ENCODE measurements at regions not wholly inside any gene's neighbourhood (a gene's known extent, or its start where the extent isn't known, plus 50 kb on each side); places are given as distances from the start of the nearest gene placed in this dataset.

DNA sequence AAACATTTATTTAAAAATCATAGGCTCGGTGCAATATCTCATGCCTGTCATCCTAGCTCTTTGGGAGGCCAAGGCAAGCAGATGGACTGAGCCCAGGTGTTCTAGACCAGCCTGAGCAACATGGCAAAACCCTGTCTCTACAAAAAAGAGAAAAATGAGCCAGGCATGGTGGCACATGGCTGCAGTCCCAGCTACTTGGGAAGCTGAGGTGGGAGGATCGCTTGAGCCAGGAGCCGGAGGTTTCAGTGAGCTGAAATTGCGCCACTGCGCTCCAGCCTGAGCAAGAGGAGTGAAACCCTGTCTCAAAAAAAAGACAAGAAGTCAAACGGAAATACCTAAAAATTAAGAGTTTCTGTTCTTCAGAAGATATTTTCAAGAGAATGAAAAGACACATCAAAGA is 122.3 kb downstream of the RSL24D1 start:
- no peak overlapping the region for H3K4me3 ChIP-seq (replicated peaks in 1 of 2; ENCODE audit: low read depth in 1 of 2, low read length in 2 of 2)
- no peaks in the 10 kb centered on the region for H3K9me2 ChIP-seq (ENCODE audit: insufficient read depth)
- H3K27me3 ChIP-seq (ENCODE audit: insufficient read depth, low read length) = no peaks in the 10 kb centered on the region
- no peak overlapping the region for H3K4me2 ChIP-seq (ENCODE audit: low read length)
- RAD21 ChIA-PET (ENCODE audit: low non-redundant PET in 1 of 2, low total read pairs in 2 of 2, uncharacterized antibody in 2 of 2, unreplicated experiment in 2 of 2) = no interaction called here
- H3K9me3 ChIP-seq (ENCODE audit: control insufficient read depth in 1 of 2, insufficient read depth in 1 of 2, low read depth in 1 of 2, low read length in 2 of 2) = no peaks in the 10 kb centered on the region
- H2AFZ ChIP-seq (ENCODE audit: low read depth, low read length, poor library complexity, severe bottlenecking) = no peak overlapping the region
- H3K79me2 ChIP-seq (ENCODE audit: insufficient read depth, low read length) = no peaks in the 10 kb centered on the region
- intact Hi-C loops (cut with micrococcal nuclease) = no loop called here
- POLR2A ChIA-PET = no interaction called here
- H3K4me1 ChIP-seq (ENCODE audit: control insufficient read depth in 1 of 2, insufficient read depth in 2 of 2, low read length in 2 of 2) = no peaks in the 10 kb centered on the region
- no peak overlapping the region for H3K9ac ChIP-seq (ENCODE audit: low read length)
- CTCF ChIA-PET = no interaction called here
- BruUV-seq (replicated peaks) = no TSS peak
- ATAC-seq (no peak), DNase-seq (ENCODE audit: low read depth, low spot score) (no peak)
- H4K20me1 ChIP-seq (ENCODE audit: insufficient read depth) = no peaks in the 10 kb centered on the region
- TF ChIP-seq EGR1 (IDR thresholded peaks at IDR 0.05; ENCODE audit: low read depth) (no peak), POLR2A (IDR thresholded peaks at IDR 0.05; ENCODE audit: borderline replicate concordance, extremely low read depth, insufficient read depth, insufficient read length) (no peak), YY1 (IDR thresholded peaks at IDR 0.05; ENCODE audit: extremely low read depth, insufficient replicate concordance, low read depth, low read length) (no peak), ELF1 (IDR thresholded peaks at IDR 0.05; ENCODE audit: borderline replicate concordance, low read depth) (no peak), CEBPB (IDR thresholded peaks at IDR 0.05; ENCODE audit: low read depth) (no peak), FOSL1 (IDR thresholded peaks at IDR 0.05; ENCODE audit: low read depth) (no peak), SRF (IDR thresholded peaks at IDR 0.05; ENCODE audit: low read depth) (no peak), ZNF274 (IDR thresholded peaks at IDR 0.05; ENCODE audit: low read depth, low read length) (no peak), JUND (IDR thresholded peaks at IDR 0.05) (no peak), ZFX (IDR thresholded peaks at IDR 0.05) (no peak), SIN3A (IDR thresholded peaks at IDR 0.05; ENCODE audit: low read depth) (no peak), POLR2AphosphoS5 (IDR thresholded peaks at IDR 0.05; ENCODE audit: low read depth, low read length) (no peak), RAD21 (IDR thresholded peaks at IDR 0.05; ENCODE audit: low read depth) (no peak), SP1 (IDR thresholded peaks at IDR 0.05; ENCODE audit: low read depth) (no peak), TCF7L2 (IDR thresholded peaks at IDR 0.05; ENCODE audit: borderline replicate concordance, extremely low read depth, insufficient read depth, insufficient read length) (no peak)
- TF ChIP-seq, protein P1, sequence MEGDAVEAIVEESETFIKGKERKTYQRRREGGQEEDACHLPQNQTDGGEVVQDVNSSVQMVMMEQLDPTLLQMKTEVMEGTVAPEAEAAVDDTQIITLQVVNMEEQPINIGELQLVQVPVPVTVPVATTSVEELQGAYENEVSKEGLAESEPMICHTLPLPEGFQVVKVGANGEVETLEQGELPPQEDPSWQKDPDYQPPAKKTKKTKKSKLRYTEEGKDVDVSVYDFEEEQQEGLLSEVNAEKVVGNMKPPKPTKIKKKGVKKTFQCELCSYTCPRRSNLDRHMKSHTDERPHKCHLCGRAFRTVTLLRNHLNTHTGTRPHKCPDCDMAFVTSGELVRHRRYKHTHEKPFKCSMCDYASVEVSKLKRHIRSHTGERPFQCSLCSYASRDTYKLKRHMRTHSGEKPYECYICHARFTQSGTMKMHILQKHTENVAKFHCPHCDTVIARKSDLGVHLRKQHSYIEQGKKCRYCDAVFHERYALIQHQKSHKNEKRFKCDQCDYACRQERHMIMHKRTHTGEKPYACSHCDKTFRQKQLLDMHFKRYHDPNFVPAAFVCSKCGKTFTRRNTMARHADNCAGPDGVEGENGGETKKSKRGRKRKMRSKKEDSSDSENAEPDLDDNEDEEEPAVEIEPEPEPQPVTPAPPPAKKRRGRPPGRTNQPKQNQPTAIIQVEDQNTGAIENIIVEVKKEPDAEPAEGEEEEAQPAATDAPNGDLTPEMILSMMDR (IDR thresholded peaks at IDR 0.05 in 2 of 3, conservative IDR thresholded peaks at IDR 0.05 in 1 of 3; ENCODE audit: borderline replicate concordance in 1 of 3, insufficient read depth in 1 of 3, low read depth in 2 of 3, low read length in 2 of 3) = no peak
- TF ChIP-seq, protein P2, sequence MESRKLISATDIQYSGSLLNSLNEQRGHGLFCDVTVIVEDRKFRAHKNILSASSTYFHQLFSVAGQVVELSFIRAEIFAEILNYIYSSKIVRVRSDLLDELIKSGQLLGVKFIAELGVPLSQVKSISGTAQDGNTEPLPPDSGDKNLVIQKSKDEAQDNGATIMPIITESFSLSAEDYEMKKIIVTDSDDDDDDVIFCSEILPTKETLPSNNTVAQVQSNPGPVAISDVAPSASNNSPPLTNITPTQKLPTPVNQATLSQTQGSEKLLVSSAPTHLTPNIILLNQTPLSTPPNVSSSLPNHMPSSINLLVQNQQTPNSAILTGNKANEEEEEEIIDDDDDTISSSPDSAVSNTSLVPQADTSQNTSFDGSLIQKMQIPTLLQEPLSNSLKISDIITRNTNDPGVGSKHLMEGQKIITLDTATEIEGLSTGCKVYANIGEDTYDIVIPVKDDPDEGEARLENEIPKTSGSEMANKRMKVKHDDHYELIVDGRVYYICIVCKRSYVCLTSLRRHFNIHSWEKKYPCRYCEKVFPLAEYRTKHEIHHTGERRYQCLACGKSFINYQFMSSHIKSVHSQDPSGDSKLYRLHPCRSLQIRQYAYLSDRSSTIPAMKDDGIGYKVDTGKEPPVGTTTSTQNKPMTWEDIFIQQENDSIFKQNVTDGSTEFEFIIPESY (IDR thresholded peaks at IDR 0.05; ENCODE audit: extremely low read depth, insufficient replicate concordance, low read length) = no peak
- TF ChIP-seq, protein P3, sequence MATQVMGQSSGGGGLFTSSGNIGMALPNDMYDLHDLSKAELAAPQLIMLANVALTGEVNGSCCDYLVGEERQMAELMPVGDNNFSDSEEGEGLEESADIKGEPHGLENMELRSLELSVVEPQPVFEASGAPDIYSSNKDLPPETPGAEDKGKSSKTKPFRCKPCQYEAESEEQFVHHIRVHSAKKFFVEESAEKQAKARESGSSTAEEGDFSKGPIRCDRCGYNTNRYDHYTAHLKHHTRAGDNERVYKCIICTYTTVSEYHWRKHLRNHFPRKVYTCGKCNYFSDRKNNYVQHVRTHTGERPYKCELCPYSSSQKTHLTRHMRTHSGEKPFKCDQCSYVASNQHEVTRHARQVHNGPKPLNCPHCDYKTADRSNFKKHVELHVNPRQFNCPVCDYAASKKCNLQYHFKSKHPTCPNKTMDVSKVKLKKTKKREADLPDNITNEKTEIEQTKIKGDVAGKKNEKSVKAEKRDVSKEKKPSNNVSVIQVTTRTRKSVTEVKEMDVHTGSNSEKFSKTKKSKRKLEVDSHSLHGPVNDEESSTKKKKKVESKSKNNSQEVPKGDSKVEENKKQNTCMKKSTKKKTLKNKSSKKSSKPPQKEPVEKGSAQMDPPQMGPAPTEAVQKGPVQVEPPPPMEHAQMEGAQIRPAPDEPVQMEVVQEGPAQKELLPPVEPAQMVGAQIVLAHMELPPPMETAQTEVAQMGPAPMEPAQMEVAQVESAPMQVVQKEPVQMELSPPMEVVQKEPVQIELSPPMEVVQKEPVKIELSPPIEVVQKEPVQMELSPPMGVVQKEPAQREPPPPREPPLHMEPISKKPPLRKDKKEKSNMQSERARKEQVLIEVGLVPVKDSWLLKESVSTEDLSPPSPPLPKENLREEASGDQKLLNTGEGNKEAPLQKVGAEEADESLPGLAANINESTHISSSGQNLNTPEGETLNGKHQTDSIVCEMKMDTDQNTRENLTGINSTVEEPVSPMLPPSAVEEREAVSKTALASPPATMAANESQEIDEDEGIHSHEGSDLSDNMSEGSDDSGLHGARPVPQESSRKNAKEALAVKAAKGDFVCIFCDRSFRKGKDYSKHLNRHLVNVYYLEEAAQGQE (IDR thresholded peaks at IDR 0.05; ENCODE audit: low read depth) = no peak
- TF ChIP-seq, protein P4, sequence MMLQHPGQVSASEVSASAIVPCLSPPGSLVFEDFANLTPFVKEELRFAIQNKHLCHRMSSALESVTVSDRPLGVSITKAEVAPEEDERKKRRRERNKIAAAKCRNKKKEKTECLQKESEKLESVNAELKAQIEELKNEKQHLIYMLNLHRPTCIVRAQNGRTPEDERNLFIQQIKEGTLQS (IDR thresholded peaks at IDR 0.05) = no peak
- no peaks in the 10 kb centered on the region for H3K36me3 ChIP-seq (ENCODE audit: control insufficient read depth in 1 of 2, insufficient read depth in 2 of 2, low read length in 2 of 2)
- H3K27ac ChIP-seq (ENCODE audit: low read depth, low read length) = no peak overlapping the region

All from HCT116 (cell line).